Gastrocnemius medialis (tissue), 4 donors: ENCODE measurements at regions not wholly inside any gene's neighbourhood (a gene's known extent, or its start where the extent isn't known, plus 50 kb on each side); places are given as distances from the start of the nearest gene placed in this dataset.

Experiments
- ATAC-seq, 2 donors: fragments of 150-250 bp; one replicate each; pipeline ENCODE4 v1.9.1; 2016
- DNase-seq, 2 donors: peaks; one replicate each; pipeline ENCODE4 v3.0.0-alpha.2; 2019
- H3K27ac ChIP-seq, 4 donors: fragments of 200-600 bp; sonication (generic); 1 replicate in 1 of 4; 2 replicates in 3 of 4; pipeline ENCODE4 v1.5.1; 2016 to 2018; ENCODE audit warnings: mild to moderate bottlenecking in 2 of 4, moderate library complexity in 1 of 4
- H3K27me3 ChIP-seq, 3 donors: fragments of 200-600 bp; sonication (generic) in 2 of 3; 1 replicate in 1 of 3; 2 replicates in 2 of 3; pipeline versions ENCODE4 v1.5.1 to v1.6.0; 2016 to 2019; ENCODE audit warnings: mild to moderate bottlenecking in 1 of 3, moderate library complexity in 1 of 3
- H3K36me3 ChIP-seq, 2 donors: fragments of 200-600 bp; sonication (generic) in 1 of 2; one replicate each; pipeline ENCODE4 v1.5.1; 2017 to 2018
- H3K4me1 ChIP-seq, 2 donors: fragments of 200-600 bp; sonication (generic) in 1 of 2; one replicate each; pipeline ENCODE4 v1.5.1; 2016 to 2017; ENCODE audit warnings: mild to moderate bottlenecking in 2 of 2
- H3K4me3 ChIP-seq, 4 donors: fragments of 200-600 bp; sonication (generic) in 3 of 4; 1 replicate in 1 of 4; 2 replicates in 3 of 4; pipeline ENCODE4 v1.5.1; 2016 to 2019; ENCODE audit warnings: mild to moderate bottlenecking in 2 of 4
- H3K9me3 ChIP-seq, 3 donors: fragments of 200-600 bp; sonication (generic) in 2 of 3; 1 replicate in 1 of 3; 2 replicates in 2 of 3; pipeline ENCODE4 v1.5.1; 2016 to 2019
- POLR2A ChIP-seq, 2 donors: fragments of 450-650 bp; IDR thresholded peaks; one replicate each; pipeline ENCODE4 v1.6.1; 2017; ENCODE audit warnings: antibody characterized with exemption in 2 of 2, mild to moderate bottlenecking in 2 of 2, moderate library complexity in 2 of 2
- in situ Hi-C, 4 donors: fragments of 200-750 bp; cut with MboI; loops; one replicate each; pipeline versions ENCODE4 v1.15.0 to v1.8.0; 2017; ENCODE audit warnings: low sequenced_read_pairs in 4 of 4
- intact Hi-C: fragments of 100-400 bp; cut with DNase I; formaldehyde crosslinking; loops from one replicate; pipeline ENCODE4 v1.15.1; 2023; ENCODE audit warnings: low total_unique reads
- TF ChIP-seq, protein P1 (sequence below), 5 experiments: fragments of 450-650 bp in 3 of 5; fragments of 200-600 bp in 2 of 5; sonication (generic) in 2 of 5; IDR thresholded peaks in 4 of 5; conservative IDR thresholded peaks in 1 of 5; 1 replicate in 4 of 5; 2 replicates in 1 of 5; pipeline ENCODE4 v1.5.1; 2016 to 2019; ENCODE audit warnings: antibody characterized with exemption in 5 of 5, mild to moderate bottlenecking in 3 of 5, moderate library complexity in 3 of 5

DNA sequence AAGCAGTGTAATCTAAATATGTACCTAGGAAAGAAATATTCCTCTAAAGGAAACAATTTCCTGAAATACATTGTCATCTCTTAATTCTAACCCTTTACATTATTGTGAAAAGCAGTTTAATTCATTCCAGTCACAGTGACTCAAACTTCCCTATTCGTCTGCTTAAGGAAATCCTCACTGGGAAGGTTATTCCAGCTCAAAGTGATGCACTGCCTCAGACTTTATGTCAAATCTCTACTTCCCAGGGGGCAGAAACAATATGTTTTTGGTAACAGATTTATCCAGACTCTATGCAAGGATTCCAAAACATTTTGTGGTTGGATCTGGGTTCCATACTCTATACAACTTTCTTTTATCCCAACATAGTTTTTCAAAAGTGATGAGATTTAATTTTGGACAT, 145.2 kb downstream of the NTMT2 start:
- Histone ChIP-seq H3K27me3 (no peaks in the 10 kb centered on the region), H3K4me3 (no peak overlapping the region), H3K4me1 (peaks cover 0 to 4% of the 10 kb centered on the region in 2 donors), H3K9me3 (no peaks in the 10 kb centered on the region), H3K36me3 (no peaks in the 10 kb centered on the region), H3K27ac (no peak overlapping the region)
- DNase-seq (no peak), ATAC-seq (no peak)
- no peak for TF ChIP-seq POLR2A (IDR thresholded peaks at IDR 0.05)
- TF ChIP-seq, protein P1, sequence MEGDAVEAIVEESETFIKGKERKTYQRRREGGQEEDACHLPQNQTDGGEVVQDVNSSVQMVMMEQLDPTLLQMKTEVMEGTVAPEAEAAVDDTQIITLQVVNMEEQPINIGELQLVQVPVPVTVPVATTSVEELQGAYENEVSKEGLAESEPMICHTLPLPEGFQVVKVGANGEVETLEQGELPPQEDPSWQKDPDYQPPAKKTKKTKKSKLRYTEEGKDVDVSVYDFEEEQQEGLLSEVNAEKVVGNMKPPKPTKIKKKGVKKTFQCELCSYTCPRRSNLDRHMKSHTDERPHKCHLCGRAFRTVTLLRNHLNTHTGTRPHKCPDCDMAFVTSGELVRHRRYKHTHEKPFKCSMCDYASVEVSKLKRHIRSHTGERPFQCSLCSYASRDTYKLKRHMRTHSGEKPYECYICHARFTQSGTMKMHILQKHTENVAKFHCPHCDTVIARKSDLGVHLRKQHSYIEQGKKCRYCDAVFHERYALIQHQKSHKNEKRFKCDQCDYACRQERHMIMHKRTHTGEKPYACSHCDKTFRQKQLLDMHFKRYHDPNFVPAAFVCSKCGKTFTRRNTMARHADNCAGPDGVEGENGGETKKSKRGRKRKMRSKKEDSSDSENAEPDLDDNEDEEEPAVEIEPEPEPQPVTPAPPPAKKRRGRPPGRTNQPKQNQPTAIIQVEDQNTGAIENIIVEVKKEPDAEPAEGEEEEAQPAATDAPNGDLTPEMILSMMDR (IDR thresholded peaks at IDR 0.05 in 4 of 5, conservative IDR thresholded peaks at IDR 0.05 in 1 of 5) = no peak
- in situ Hi-C loops (no loop called here), intact Hi-C loops (no loop called here)

DNA sequence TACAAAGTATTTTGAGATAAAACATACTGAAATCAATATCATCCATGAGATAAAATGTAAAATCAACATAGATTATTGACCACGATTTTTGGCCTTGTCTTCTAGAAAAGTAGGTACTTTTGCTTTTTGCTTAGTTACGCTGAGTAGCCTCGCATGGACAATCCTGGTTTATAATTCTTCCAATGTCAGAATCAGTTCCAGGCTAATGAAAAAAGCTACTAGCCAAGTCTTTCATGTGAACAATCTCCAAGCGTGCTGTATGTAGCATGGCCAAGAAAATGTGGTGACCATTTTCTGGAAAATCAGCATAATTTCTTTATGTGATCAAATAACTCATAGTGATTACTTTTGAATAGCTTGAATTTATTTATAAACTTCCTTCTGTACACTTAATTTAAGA, 145.8 kb downstream of the NTMT2 start:
- H3K4me1 ChIP-seq = peaks cover 0 to 9% of the 10 kb centered on the region in 2 donors
- DNase-seq = no peak
- no peaks in the 10 kb centered on the region for H3K27me3 ChIP-seq
- H3K36me3 ChIP-seq = no peaks in the 10 kb centered on the region
- ATAC-seq = no peak
- no peak overlapping the region for H3K4me3 ChIP-seq
- in situ Hi-C loops (no loop called here), intact Hi-C loops (no loop called here)
- TF ChIP-seq, protein P1 (IDR thresholded peaks at IDR 0.05 in 4 of 5, conservative IDR thresholded peaks at IDR 0.05 in 1 of 5) = no peak
- TF ChIP-seq POLR2A (IDR thresholded peaks at IDR 0.05) = no peak
- H3K9me3 ChIP-seq = no peaks in the 10 kb centered on the region
- H3K27ac ChIP-seq = no peak overlapping the region

- H3K4me1 ChIP-seq = peaks cover 0 to 12% of the 10 kb centered on the region in 2 donors
- no peaks in the 10 kb centered on the region for H3K27me3 ChIP-seq
- in situ Hi-C loops (no loop called here), intact Hi-C loops (no loop called here)
- ATAC-seq (no peak), DNase-seq (no peak)
- peak overlapping the region in 1 of 4 donors; percentile 6 for H3K27ac ChIP-seq
- H3K36me3 ChIP-seq = no peaks in the 10 kb centered on the region
- H3K9me3 ChIP-seq = no peaks in the 10 kb centered on the region
- TF ChIP-seq, protein P1 (IDR thresholded peaks at IDR 0.05 in 4 of 5, conservative IDR thresholded peaks at IDR 0.05 in 1 of 5) = no peak
- no peak for TF ChIP-seq POLR2A (IDR thresholded peaks at IDR 0.05)
- no peak overlapping the region for H3K4me3 ChIP-seq
Measured at GRCh38 chr1:170296211-170296610, 150.5 kb downstream of the NTMT2 start.

- no peak for ATAC-seq
- TF ChIP-seq, protein P1 (IDR thresholded peaks at IDR 0.05 in 4 of 5, conservative IDR thresholded peaks at IDR 0.05 in 1 of 5) = no peak
- TF ChIP-seq POLR2A (IDR thresholded peaks at IDR 0.05) = no peak
- in situ Hi-C loops = no loop called here
Measured at GRCh38 chr1:170296642-170297041, 150.9 kb downstream of the NTMT2 start.

GRCh38 chr1:170301596-170301995, 155.8 kb downstream of the NTMT2 start:
- Histone ChIP-seq H3K4me3 (no peak overlapping the region), H3K27ac (no peak overlapping the region), H3K9me3 (no peaks in the 10 kb centered on the region), H3K4me1 (peaks cover 0 to 1% of the 10 kb centered on the region in 2 donors), H3K27me3 (no peaks in the 10 kb centered on the region), H3K36me3 (no peaks in the 10 kb centered on the region)
- intact Hi-C loops = no loop called here
- no peak for TF ChIP-seq POLR2A (IDR thresholded peaks at IDR 0.05)
- TF ChIP-seq, protein P1 (IDR thresholded peaks at IDR 0.05 in 4 of 5, conservative IDR thresholded peaks at IDR 0.05 in 1 of 5) = no peak
- DNase-seq (no peak), ATAC-seq (no peak)
- in situ Hi-C loops = no loop called here

More at GRCh38 chr1:170296642-170297041, 150.9 kb downstream of the NTMT2 start:
- DNase-seq = no peak
- Histone ChIP-seq H3K4me1 (peaks cover 0 to 12% of the 10 kb centered on the region in 2 donors), H3K36me3 (no peaks in the 10 kb centered on the region), H3K4me3 (no peak overlapping the region), H3K9me3 (no peaks in the 10 kb centered on the region), H3K27me3 (no peaks in the 10 kb centered on the region), H3K27ac (peak overlapping the region in 1 of 4 donors; percentile 6)
- intact Hi-C loops = no loop called here
